ENCODE measurements at regions not wholly inside any gene's neighbourhood (a gene's known extent, or its start where the extent isn't known, plus 50 kb on each side); places are given as distances from the start of the nearest gene placed in this dataset.
A peak's percentile ranks its signal among the peaks of the same experiment; 100 is the strongest.

- no peak for ATAC-seq (ENCODE audit: low FRiP score in 2 of 2)
- no peaks in the 10 kb centered on the region for H3K9me3 ChIP-seq
- no peak for DNase-seq
- H3K4me1 ChIP-seq, result peaks cover 14 to 41% (median 31%) of the 10 kb centered on the region in 4 donors
- no peaks in the 10 kb centered on the region for H3K27me3 ChIP-seq
- H3K4me3 ChIP-seq, result peak overlapping the region in 3 of 4 donors; percentile 33 to 43 (median 42)
- 66 to 73% methylated on average over 12 of the region's 12 CpGs for WGBS, 2 donors
- H3K36me3 ChIP-seq, result no peaks in the 10 kb centered on the region
- TF ChIP-seq POLR2A (IDR thresholded peaks at IDR 0.05) (no peak), CTCF (IDR thresholded peaks at IDR 0.05) (no peak), POLR2AphosphoS5 (IDR thresholded peaks at IDR 0.05) (peak; percentile 8 to 21), EP300 (IDR thresholded peaks at IDR 0.05) (peak in 2 of 4 donors; percentile 24 to 55)
- H3K27ac ChIP-seq, result peak overlapping the region; percentile 76 to 93 (median 88)
Observed at GRCh38 chr6:11380969-11381744, 148.7 kb upstream of the NEDD9 start.

- TF ChIP-seq EP300 (IDR thresholded peaks at IDR 0.05), result no peak
- TF ChIP-seq POLR2AphosphoS5 (IDR thresholded peaks at IDR 0.05), result no peak
- TF ChIP-seq POLR2A (IDR thresholded peaks at IDR 0.05), result no peak
- no peak for TF ChIP-seq CTCF (IDR thresholded peaks at IDR 0.05)
- no peak for DNase-seq
- peaks cover 14 to 41% (median 30%) of the 10 kb centered on the region in 4 donors for H3K4me1 ChIP-seq
- no peaks in the 10 kb centered on the region for H3K9me3 ChIP-seq
- WGBS, 2 donors, result 60 to 64% methylated on average over 7 of the region's 7 CpGs
- H3K36me3 ChIP-seq, result no peaks in the 10 kb centered on the region
- H3K27me3 ChIP-seq, result no peaks in the 10 kb centered on the region
- no peak for ATAC-seq (ENCODE audit: low FRiP score in 2 of 2)
- H3K27ac ChIP-seq, result peak overlapping the region; percentile 76 to 93 (median 88)
- peak overlapping the region in 3 of 4 donors; percentile 33 to 43 (median 42) for H3K4me3 ChIP-seq
Observed at GRCh38 chr6:11380549-11380948, 148.1 kb upstream of the NEDD9 start.

- H3K27me3 ChIP-seq, result no peaks in the 10 kb centered on the region
- no peak overlapping the region for H3K4me3 ChIP-seq
- H3K27ac ChIP-seq, result peak overlapping the region in 3 of 4 donors; percentile 88 to 93 (median 89)
- no peak for TF ChIP-seq POLR2A (IDR thresholded peaks at IDR 0.05)
- TF ChIP-seq POLR2AphosphoS5 (IDR thresholded peaks at IDR 0.05), result no peak
- TF ChIP-seq CTCF (IDR thresholded peaks at IDR 0.05), result no peak
- TF ChIP-seq EP300 (IDR thresholded peaks at IDR 0.05), result no peak
- no peaks in the 10 kb centered on the region for H3K36me3 ChIP-seq
- peaks cover 14 to 41% (median 30%) of the 10 kb centered on the region in 4 donors for H3K4me1 ChIP-seq
- no peaks in the 10 kb centered on the region for H3K9me3 ChIP-seq
- 95% methylated on average over 4 of the region's 4 CpGs for WGBS, 2 donors
- DNase-seq, result no peak
- ATAC-seq (ENCODE audit: low FRiP score in 2 of 2), result no peak
Observed at GRCh38 chr6:11379805-11380204, 147.3 kb upstream of the NEDD9 start.

DNA sequence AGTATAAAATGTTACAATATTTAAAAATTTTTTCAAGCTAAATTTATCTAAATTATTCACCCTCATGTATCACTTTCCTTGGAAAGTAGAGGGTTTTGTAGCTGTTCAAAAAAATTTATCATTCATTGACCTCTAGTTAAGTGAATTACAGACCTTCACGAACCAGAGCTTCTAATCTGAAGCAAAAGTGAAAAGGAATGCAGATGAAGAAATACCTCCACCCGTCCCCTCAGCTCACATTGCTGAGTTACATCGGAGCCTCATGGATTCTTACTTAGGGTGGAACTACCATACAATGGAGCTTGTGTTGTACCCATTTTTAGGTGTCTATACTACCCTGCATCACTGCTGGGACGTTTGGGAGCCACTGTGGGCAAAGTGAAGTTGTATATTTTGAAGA lies 146.2 kb upstream of the NEDD9 start:
- Histone ChIP-seq H3K4me3 (no peak overlapping the region), H3K9me3 (no peaks in the 10 kb centered on the region), H3K36me3 (no peaks in the 10 kb centered on the region), H3K4me1 (peaks cover 6 to 40% (median 37%) of the 10 kb centered on the region in 4 donors), H3K27ac (peak overlapping the region in 1 of 4 donors; percentile 47), H3K27me3 (no peaks in the 10 kb centered on the region)
- 85 to 86% methylated on average over 4 of the region's 4 CpGs for WGBS, 2 donors
- DNase-seq (no peak), ATAC-seq (ENCODE audit: low FRiP score in 2 of 2) (no peak)
- TF ChIP-seq EP300 (IDR thresholded peaks at IDR 0.05), result no peak
- no peak for TF ChIP-seq POLR2AphosphoS5 (IDR thresholded peaks at IDR 0.05)
- no peak for TF ChIP-seq POLR2A (IDR thresholded peaks at IDR 0.05)
- TF ChIP-seq CTCF (IDR thresholded peaks at IDR 0.05), result no peak

Data from upper lobe of left lung (tissue), 6 donors.